Brain pericyte (primary cell): ENCODE measurements at regions not wholly inside any gene's neighbourhood (a gene's known extent, or its start where the extent isn't known, plus 50 kb on each side); places are given as distances from the start of the nearest gene placed in this dataset.
"Not testable (repeated sequence)": the region's sequence is repeated elsewhere in the genome, so short reads cannot be mapped to it uniquely, and the experiment has no call there.

Experiments used
- DNase-seq: peaks from one replicate; pipeline ENCODE4 v3.0.0-alpha.2; 2012; ENCODE audit warnings: low read depth, low spot score

DNA sequence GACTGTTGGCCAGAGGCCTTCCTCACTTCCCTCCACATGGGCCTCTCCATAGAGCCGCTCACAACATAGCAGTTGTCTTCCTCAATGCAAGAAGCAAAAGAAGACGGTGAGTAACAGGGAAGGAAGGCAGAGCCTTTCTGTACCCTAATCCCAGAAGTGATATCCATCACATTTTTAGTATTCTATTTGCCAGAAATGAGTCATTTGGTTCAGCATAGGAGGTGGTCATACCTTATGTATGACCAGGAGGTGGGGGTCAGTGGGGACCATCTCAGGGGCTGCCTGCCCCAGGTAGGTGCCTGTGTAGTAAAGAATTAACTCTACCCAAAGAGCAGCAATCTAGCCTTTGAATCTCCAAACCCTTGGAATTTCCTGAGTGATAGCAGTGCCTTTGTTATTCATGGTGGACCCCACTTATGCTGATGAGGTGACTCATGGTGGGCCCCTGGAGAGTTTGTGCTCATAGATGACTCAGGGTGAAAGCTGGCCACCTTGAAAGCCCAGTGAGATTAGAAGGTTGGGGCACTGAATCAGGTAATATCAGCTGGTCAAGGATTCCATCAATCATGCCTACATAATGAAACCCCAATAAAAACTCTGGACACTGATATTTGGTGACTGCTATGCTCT is 323.9 kb upstream of the IGF1R start:
- DNase-seq = no peak

DNA sequence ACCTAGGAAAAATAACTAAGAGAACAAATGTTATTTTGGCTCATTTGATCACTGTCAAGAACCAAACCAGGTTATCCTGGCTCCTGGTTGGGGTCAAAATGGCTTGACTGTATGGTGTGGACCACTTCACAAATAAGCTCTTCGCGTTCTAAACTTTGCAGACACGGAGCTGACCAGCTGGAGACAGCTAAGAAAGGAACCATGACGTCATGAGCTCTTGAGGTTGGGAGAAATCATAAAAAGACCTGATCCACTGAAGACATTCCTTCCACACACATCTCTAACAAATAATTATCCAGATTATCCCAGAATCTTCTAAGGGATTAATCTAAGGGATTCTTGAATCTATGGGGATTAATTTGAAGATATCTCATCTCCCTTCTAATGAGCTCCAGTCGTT is 321.5 kb upstream of the IGF1R start:
- DNase-seq = no peak

DNA sequence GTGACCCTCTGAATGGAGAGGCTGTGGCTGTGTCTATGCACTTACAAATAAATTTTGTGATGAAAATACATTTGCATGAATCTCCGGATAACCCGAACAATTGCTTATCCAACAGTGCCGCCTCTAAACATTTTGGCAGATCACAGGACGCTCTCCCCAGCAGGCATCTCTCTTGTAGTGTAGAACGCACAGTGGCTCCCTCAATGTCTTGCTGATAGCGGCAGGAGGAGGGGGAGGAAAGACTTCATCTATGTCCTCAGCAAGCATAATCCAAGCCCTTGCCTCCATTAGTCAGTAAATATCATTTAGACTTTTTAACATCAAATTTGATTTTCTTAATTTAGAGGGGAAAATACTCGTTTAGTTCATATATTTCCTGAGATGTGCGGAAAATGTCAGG is 318.1 kb upstream of the IGF1R start:
- no peak for DNase-seq

GRCh38 chr15:98330692-98331435 is 317.5 kb upstream of the IGF1R start:
- no peak for DNase-seq

DNA sequence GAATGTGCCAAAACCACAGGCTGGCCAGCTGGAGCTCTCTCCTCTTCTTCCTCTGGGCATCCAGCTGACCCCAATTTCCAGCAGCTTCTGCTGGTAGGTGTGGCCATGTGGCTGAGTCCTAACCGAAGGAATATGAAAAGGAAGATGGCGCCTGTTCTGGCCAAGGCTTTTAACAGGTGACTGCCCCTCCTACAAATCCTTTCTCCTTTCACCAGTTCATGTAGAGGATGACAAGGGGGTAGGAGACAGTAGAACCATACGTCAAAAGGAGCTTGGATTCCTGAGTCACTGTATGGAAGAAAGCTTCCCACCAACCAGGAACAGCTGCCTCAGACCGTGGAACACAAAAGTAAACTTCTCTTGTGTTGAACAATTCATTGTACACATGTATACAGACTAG is 316.7 kb upstream of the IGF1R start:
- no peak for DNase-seq

GRCh38 chr15:98333251-98333650 is 315.1 kb upstream of the IGF1R start:
- DNase-seq = no peak

DNA sequence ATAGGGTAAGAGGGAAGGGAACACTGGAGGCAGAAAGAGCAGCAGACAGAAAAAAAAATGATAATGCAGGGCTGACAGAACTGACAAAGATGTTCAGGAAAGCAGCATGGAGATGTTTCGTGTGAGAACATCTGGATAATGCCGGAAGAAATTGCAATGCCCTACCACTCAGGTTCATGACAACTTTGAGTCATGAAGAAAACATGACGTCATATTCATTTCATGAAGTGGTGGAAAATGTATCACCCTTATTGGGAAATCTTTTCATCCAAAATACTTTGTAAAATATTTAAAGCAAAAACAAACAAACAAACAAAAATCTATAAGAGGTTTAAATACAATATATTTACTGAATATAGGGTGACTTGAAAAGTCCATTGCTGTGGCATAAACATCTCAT is 305.4 kb upstream of the IGF1R start:
- DNase-seq = no peak

DNA sequence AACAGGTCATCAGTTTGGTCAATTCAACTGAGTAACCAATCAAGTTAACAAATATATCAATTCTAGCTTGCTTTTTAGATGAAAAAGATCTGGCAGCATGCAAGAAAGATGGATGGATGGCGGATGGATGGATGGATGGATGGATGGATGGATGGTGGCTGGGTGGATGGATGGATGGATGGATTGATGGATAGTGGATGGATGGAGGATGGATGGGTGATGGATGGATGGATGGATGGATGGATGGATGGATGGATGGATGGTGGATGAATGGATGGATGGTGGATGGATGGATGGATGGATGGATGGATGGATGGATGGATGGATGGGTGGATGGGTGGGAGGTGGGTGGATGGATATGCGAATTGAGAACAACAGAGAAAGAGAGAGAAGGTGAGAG is 303.7 kb upstream of the IGF1R start:
- DNase-seq = no peak

DNA sequence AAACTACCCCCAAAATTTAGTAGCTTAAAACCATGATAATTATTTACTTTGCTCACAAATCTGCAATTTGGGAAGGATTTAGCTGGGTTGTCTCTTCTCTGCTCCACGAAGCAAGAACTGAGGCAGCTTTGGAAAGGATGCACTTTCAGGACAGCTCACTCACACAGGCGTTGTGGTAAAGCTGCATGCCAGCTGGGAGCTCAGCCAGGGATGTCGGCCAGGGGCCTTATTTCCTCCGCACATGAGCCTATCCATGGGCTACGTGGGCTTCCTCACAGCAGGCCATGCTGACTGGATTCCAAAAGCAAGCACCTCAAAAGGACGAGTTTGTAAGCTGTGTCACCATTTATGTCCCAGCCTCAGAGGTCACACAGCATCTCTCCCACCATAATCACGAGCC is 301.3 kb upstream of the IGF1R start:
- DNase-seq = no peak

- DNase-seq = no peak
Measured at GRCh38 chr15:98347866-98348265, 300.5 kb upstream of the IGF1R start.

DNA sequence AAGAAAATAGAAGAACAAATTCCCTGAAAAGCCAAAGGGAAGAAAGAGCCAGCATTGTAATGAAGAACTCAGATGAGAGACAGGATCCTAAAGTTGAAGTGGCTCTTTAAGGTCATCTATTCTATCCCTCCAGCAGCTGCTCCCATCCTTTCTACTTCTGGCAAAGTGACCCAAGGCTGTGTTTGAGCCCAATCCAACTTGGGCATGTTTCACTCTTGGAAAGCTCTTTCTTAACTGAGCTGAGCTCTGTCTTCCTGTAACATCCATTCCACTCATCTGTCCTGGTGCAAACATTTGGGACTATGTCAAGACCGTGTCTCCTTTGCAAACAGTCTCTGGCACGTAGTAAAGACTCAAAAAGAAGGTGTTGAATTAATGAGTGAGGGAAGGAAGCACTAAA is 298.1 kb upstream of the IGF1R start:
- no peak for DNase-seq

- DNase-seq = not testable (repeated sequence)
Measured at GRCh38 chr15:98358274-98358673, 290.1 kb upstream of the IGF1R start.

GRCh38 chr15:98358971-98359370 is 289.4 kb upstream of the IGF1R start:
- DNase-seq = no peak

- no peak for DNase-seq
Measured at GRCh38 chr15:98363416-98363815, 284.9 kb upstream of the IGF1R start.

- no peak for DNase-seq
Measured at GRCh38 chr15:98363955-98364354, 284.4 kb upstream of the IGF1R start.

- no peak for DNase-seq
Measured at GRCh38 chr15:98369081-98369716, 279.1 kb upstream of the IGF1R start.

GRCh38 chr15:98375513-98376340 is 272.6 kb upstream of the IGF1R start:
- DNase-seq = no peak

GRCh38 chr15:98380721-98381120 is 267.6 kb upstream of the IGF1R start:
- DNase-seq = no peak

DNA sequence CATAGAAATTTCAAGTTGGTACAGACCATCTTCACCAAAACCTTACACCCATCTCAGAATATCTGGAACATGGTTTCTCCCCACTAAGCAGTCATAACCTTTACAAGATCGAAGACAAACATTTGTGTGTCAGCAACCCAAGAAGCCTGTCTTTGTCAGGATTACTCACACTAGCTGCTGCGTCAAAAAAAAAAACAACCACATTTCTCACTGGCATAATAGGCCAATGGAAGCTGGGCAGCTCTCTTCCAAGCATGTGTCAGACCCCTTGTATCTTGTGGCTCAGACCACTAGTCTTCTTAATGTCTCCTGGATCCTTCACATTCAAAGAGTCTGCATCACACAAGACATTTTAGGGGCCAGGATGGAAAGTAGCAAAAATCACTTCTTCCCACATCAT is 266.9 kb upstream of the IGF1R start:
- no peak for DNase-seq

- no peak for DNase-seq
Measured at GRCh38 chr15:98382139-98382538, 266.2 kb upstream of the IGF1R start.

DNA sequence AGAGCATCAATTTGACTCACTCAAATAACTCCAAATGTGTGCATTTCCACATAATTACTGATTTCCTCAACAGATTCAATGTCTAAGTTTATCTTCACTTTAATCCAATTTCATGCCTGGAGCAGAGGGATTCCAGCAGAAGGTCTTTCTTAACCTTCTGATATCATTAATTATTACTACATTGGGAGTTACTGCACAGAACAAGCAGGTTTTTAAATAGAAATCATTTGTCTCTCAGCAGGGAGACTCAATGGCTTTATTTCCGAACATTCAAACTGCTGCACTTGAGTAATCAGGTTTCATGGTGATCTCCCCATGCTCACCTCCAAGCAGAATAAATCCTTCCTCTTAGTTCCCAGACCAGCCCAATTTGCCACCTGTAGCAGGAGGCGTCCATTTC is 264.8 kb upstream of the IGF1R start:
- no peak for DNase-seq

DNA sequence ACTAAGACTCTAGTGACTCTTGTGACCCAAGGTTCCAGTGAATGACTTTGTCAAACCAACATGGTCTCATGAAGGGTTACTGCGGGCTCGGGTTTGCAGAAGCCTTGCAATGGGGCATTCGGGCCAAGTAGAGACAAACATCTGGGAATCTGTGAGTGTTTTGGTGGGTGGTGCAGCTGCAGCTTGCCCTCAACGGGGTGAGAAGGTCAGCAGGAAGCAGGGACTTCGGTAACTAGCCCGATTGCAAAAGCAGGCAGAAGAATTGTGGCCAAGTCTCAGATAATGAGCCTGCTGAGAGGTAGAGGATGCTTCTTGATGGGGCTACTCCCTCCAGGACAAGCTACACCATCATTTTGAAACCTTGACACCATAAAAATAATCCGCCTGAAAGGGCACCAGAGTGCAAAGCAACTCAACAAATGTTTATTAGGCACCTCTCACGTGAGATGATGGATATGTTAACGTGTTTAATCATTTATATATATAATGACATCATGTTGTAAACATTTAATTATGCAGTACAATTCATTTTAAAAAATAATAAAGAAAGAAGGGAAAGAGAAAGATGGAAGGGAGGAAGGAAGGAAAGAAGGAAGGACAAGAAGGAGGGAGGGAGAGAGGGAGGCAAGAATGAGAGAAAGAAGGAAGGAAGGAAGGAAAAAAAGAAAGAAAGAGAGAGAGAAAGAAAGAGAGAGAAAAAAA is 263.9 kb upstream of the IGF1R start:
- no peak for DNase-seq
